Epithelial cell of esophagus (primary cell): ENCODE measurements at regions not wholly inside any gene's neighbourhood (a gene's known extent, or its start where the extent isn't known, plus 50 kb on each side); places are given as distances from the start of the nearest gene placed in this dataset.
A peak's percentile ranks its signal among the peaks of the same experiment; 100 is the strongest.

Experiments used
- DNase-seq: peaks from one replicate; pipeline ENCODE4 v3.0.0; 2010; ENCODE audit warnings: low read depth
- H3K4me3 ChIP-seq: 2 replicates; pipeline ENCODE4 v1.5.1; 2011; ENCODE audit warnings: mild to moderate bottlenecking, low read length, control low read depth
- TF ChIP-seq, protein P1 (sequence below): IDR thresholded peaks from 2 replicates; pipeline ENCODE4 v1.5.1; 2011; ENCODE audit warnings: low read depth, mild to moderate bottlenecking, low read length, control low read depth, inconsistent platforms; ENCODE audit not compliant: insufficient read depth; ENCODE audit errors: missing control alignments

DNA sequence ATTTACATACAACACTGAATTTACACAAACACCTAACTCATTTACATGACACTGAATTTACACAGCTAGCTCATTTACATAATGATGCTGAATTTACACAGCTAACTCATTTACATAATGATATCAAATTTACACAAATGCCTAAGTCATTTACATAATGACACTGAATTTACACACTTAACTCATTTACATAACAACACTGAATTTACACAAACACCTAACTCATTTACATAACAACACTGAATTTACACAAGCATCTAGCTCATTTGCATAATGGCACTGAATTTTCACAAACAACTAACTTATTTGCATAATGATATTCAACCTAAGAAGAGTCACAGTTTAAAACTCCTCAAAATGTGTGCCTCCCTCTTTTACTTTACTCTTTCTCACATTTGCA is 511.7 kb downstream of the GALR1 start:
- H3K4me3 ChIP-seq: no peak overlapping the region
- TF ChIP-seq, protein P1, sequence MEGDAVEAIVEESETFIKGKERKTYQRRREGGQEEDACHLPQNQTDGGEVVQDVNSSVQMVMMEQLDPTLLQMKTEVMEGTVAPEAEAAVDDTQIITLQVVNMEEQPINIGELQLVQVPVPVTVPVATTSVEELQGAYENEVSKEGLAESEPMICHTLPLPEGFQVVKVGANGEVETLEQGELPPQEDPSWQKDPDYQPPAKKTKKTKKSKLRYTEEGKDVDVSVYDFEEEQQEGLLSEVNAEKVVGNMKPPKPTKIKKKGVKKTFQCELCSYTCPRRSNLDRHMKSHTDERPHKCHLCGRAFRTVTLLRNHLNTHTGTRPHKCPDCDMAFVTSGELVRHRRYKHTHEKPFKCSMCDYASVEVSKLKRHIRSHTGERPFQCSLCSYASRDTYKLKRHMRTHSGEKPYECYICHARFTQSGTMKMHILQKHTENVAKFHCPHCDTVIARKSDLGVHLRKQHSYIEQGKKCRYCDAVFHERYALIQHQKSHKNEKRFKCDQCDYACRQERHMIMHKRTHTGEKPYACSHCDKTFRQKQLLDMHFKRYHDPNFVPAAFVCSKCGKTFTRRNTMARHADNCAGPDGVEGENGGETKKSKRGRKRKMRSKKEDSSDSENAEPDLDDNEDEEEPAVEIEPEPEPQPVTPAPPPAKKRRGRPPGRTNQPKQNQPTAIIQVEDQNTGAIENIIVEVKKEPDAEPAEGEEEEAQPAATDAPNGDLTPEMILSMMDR: no peak
- no peak for DNase-seq

DNA sequence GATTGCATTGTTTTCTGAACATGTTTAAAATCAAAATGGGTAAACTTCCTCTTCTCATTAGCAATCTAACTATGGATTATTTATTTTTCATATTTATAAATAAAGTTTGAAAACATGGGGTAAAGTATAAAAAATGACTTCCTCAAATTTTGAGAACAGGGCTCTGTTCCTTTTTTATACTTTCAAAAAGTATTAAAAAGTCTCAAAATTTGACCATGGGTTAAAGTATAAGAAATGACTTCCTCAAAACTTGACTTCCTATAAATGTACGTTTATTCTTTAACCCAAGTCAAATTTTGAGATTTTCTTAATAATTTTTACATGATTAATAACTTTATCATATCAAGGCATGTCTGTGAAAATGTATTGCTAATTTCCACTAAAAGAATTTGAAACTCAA is 512.4 kb downstream of the GALR1 start:
- DNase-seq: no peak
- TF ChIP-seq, protein P1: no peak
- no peak overlapping the region for H3K4me3 ChIP-seq

DNA sequence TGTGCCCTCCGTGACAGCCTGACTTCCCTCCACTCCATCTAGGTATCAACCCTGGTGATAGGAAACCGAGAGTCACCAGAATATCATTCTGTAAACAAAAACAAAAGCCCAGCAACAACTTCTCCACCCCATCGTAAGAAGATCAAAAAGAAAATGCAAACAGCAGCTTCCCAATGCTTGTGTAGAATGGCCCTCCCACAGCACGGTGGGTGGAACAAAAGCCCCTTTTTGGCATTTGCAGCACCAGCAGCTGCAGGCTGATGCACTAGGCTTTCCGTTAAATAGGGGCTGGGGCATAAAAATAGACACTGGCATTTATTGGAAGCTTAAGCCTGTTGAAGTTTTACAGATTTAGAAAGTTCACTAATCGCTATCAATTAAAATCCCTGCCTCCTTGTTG is 513.0 kb downstream of the GALR1 start:
- no peak overlapping the region for H3K4me3 ChIP-seq
- DNase-seq: no peak
- TF ChIP-seq, protein P1: no peak

- no peak overlapping the region for H3K4me3 ChIP-seq
- TF ChIP-seq, protein P1: no peak
- no peak for DNase-seq
Observed at GRCh38 chr18:77763530-77764145, 514.0 kb downstream of the GALR1 start.

- TF ChIP-seq, protein P1: peak; percentile 37
- peak; percentile 24 for DNase-seq
- H3K4me3 ChIP-seq: no peak overlapping the region
Observed at GRCh38 chr18:77765468-77765867, 515.8 kb downstream of the GALR1 start.

- TF ChIP-seq, protein P1: no peak
- H3K4me3 ChIP-seq: no peak overlapping the region
- no peak for DNase-seq
Observed at GRCh38 chr18:77766421-77766820, 516.8 kb downstream of the GALR1 start.

DNA sequence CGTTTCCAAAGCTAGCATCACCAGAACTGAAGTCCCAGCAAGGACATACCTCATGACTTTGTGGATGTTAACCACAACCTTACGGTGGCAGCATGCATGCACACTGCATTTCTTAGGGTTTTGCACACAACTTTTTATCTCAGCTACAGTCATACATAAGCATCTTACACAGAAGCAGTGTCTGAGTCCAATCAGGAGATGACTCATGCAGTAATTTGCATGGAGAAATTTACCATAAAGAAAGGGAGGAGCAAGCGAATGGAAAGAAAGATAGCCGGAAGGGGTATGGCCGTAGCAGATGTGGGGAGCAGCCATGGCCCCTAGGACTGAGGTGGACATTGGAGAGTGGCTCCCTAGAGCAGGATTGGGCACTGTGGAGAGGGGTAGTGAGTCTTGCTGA is 522.5 kb downstream of the GALR1 start:
- no peak overlapping the region for H3K4me3 ChIP-seq
- no peak for DNase-seq
- TF ChIP-seq, protein P1: no peak
